ENCODE measurements at regions not wholly inside any gene's neighbourhood (a gene's known extent, or its start where the extent isn't known, plus 50 kb on each side); places are given as distances from the start of the nearest gene placed in this dataset.
"Not testable (repeated sequence)": the region's sequence is repeated elsewhere in the genome, so short reads cannot be mapped to it uniquely, and the experiment has no call there.

- no peak for DNase-seq
These were observed 65.7 kb downstream of the SLITRK5 start for GRCh38 chr13:87736849-87737385.

DNA sequence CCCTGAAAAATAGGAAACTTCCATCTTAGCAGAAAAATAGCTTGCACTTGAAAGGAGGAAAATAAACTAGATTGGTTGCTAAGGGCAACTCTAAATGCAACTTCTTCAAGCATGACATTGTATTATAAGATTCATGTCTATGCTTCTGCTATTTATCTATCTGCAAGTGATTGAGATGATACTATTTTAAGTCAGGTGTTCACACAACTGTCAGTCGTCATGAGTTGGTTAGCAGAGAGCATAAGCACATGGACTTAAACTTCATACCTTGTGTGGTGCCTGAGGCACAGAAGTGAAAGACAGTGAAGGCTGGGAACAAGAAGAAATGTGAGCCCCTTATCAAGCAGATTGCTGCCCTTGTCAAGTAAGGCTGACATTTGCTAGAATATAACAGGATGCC, 82.9 kb downstream of the SLITRK5 start:
- DNase-seq, result no peak

- no peak for DNase-seq
These were observed 98.3 kb downstream of the SLITRK5 start for GRCh38 chr13:87769445-87769844.

DNA sequence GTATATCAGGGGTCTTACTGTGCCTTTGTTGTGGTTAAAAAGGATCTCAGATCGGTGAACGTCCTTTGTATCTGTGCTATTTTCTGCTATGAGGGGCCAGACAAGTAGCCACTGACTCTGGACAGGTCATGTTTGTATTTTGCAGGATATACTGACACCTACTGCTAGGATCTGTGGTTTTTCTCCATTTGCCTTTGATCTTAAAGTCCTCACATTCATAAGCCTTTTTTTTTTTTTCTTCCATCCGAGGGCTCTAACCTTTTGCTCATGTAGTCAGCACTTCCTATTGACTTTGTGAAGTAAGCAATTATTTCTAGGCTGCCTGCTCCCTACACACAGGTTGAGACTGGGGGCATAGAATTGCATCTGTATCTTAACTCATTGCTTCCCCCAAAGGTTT, 106.2 kb downstream of the SLITRK5 start:
- DNase-seq, result no peak

- DNase-seq, result no peak
These were observed 107.0 kb downstream of the SLITRK5 start for GRCh38 chr13:87778128-87778527.

- no peak for DNase-seq
These were observed 108.3 kb downstream of the SLITRK5 start for GRCh38 chr13:87779426-87779825.

- DNase-seq, result no peak
These were observed 112.2 kb downstream of the SLITRK5 start for GRCh38 chr13:87783366-87783765.

DNA sequence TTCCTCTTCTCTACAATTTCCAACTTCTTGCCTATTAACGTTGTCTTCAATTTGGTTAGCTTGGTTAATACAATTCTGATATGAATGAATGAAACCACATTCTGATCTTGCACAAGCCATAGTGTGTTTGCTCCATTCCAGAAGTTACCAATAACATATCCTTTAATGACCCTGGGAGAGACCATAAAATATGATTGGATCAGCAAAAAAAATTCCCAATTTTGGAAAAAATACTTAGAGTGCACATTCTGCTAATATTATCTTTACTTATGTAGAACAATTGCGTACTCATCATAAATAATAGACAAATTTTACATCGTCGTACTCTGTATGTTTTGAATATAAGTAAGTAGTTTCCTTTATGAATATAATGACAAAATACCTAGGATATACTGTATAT, 117.2 kb downstream of the SLITRK5 start:
- no peak for DNase-seq

- no peak for DNase-seq
These were observed 121.7 kb downstream of the SLITRK5 start for GRCh38 chr13:87792878-87793277.

DNA sequence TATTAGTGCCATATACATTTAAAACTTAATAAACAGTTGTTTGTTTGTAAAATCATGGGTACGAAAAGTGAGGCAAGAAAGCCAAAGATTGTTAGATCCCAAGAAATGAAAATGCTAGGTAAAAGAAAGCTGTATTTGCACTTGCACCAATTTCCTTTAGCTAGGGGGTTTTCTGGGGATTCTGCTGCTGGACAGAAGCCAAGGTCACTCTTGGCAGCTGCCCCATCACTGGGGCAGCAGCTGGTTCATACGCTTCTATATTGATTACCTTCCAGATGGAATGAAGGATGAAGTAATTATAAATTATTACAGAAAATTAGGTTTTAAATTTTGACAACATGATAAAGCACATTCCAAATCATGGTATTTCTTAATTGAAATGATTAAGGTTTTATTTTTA, 127.4 kb downstream of the SLITRK5 start:
- peak; percentile 42 for DNase-seq

- no peak for DNase-seq
These were observed 139.2 kb downstream of the SLITRK5 start for GRCh38 chr13:87810391-87810801.

DNA sequence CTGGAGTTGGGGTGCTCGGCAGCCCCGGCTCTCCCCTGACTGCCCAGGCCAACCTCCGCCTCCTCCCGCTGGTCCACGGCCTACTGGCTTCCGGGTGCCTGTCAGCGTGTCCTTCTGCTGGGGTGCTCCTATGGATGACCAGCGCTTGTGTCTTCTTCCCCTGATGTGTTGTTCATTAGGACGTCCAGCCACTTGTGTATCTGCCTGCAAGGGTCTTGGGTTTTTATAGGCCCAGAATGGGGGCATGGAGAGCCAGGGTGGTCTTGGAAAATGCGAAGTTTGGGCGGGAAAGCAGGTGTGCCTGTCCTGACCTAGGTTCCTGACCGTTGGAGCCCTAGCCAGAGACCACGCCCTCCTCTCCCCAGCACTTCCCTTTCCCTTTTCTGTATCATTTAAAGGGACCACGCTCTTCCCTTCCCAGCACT, 139.8 kb downstream of the SLITRK5 start:
- DNase-seq, result no peak

DNA sequence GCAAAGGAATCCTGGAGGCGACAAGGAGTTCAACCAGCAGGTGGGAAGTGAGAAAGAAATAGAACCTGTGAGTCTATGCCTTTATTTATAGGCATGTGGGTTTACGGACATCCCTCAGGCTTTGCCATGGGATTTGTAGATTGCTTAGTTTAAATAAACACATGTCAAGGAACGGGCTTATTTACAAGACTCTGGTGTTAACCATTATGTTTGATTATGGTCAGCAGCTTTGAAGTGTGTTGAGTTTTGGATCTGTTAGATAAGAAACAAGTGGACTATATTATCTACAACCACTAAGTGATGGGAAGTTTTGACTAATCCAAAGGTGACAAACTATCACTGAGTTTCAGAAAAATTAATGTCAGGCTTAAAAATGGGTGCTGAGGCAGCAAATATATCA, 143.2 kb downstream of the SLITRK5 start:
- DNase-seq, result no peak

GRCh38 chr13:87820241-87820640, 149.1 kb downstream of the SLITRK5 start:
- DNase-seq, result peak; percentile 21

DNA sequence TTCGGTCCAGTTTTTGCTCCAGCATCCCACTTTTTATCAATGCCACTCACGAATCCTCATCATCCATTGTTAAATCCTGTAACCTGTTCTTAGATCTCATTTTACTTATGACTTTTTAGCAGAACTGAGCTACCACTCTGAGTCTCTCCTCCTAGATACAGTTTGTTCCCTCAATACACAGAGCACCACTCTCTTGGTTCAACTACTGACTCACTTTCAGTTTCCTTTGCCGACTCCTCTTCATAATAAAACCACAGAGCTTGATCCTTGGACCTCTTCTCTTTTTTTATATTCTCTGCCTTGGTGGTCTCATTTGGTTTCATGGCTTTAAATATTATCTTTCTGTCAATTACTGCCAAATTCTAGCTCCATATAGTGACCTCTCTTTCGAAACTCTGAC, 150.3 kb downstream of the SLITRK5 start:
- DNase-seq, result no peak

GRCh38 chr13:87826301-87826700, 155.1 kb downstream of the SLITRK5 start:
- not testable (repeated sequence) for DNase-seq

DNA sequence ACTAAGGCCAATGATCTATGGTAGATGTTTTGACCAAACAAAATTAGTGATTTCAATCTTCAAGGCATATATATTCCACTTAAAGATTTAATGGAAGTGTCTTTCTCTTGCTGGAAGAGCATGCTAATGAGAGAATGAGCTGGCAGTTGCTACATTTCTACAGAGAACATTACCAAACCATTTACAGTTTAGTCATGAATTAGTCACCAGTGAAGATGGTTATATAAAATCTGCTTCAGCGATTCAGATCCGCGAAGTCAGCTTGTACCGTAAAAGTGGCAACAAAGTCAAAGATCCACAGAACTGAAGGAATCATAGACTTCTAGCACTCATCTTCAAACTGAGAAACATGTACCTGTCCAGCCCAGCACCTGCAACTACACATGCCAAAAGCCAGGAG, 156.3 kb downstream of the SLITRK5 start:
- DNase-seq, result no peak

- DNase-seq, result no peak
These were observed 166.4 kb downstream of the SLITRK5 start for GRCh38 chr13:87837522-87837921.

GRCh38 chr13:87837946-87838345, 166.8 kb downstream of the SLITRK5 start:
- no peak for DNase-seq

DNA sequence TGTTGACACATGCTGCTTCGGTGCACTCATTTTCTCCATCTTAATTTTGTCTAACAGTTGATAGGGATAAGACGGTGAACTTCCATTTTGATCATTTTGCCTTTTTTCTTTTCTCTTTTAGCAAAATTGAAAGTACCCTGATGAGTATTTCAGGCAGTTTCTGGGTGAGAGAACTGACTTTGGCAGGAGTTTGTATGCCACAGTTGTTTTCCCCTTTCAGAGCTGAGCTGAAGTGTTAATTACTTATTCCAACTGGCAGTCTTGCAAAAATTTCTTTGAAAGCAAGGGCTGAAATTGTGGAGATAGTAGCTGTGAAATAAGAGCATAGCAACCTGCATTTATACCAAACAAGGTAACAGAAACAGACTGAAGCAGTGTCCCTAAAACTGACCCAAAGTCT, 180.2 kb downstream of the SLITRK5 start:
- DNase-seq, result no peak

GRCh38 chr13:87855553-87855952, 184.4 kb downstream of the SLITRK5 start:
- no peak for DNase-seq

DNA sequence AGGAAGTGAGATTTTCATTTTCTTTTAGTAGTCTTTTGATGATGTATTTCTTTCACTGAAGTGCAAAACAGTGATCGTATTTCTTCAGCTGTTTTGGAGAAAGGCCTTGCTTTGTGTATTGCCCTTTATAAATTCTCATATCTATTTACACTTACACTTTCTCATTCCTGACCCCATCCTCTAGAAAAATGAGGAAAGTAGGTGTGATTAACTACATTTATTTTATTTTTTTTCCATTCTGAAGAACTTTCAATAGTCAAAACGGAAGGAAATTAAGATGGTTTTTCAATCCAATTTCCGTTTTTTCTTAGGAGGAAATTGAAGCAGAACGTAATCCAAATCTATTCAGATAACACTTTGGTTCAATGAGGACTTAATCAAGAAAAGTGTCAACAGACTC, 188.1 kb downstream of the SLITRK5 start:
- no peak for DNase-seq

DNA sequence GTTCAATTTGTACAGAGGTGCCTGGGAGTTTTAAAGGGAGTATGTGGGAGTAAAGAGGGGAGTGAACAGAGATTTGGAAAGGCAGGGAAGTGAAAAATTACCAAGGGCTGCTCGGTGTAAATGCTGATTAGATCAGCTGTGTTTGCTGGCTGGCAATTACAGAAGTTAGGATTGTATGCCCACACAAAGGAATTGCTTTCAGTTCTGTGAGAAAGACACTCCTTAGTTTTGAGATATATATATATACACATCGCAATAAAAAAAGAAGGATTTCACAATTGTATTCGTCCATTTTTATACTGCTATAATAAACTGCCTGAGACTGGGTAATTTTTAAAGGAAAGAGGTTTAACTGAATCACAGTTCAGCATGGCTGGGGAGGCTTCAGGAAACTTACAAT, 196.3 kb downstream of the SLITRK5 start:
- DNase-seq, result no peak

DNA sequence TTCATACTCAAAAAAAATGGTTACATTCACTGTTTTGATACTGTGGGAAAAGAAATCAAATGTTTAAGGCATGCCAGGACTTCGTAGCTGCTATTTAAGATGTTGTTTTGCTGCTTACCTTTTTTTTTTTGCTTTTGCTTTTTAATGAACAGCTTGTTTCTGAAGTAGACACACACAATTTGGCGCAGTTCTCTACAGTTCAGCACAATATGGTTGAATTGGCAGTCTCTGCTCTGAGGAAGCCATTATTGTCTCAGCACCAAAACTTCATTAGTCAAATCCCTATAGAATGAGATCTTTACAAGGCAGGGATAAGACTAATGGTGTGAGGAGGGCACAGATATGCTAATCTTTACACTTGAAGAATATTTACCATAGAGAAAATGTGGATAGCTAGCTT, 197.6 kb downstream of the SLITRK5 start:
- DNase-seq, result no peak

DNA sequence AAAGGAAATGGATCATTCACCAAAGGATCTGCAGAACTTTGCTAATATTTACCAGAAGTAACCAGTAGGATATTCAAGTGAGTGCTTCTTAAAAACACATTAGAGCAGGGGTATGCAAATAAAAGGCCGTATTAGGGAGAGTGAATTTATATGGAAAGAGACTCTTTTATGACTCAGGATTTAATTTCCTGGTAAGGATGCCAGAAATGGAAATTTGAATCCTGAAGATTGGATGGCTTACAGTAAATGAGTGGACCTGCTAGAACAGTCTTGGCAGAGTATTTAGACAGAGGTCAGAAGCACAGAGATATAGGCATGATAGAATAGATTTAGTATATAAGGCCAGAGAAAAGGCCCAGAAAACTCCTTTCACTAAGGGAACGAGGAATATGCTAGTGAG, 201.6 kb downstream of the SLITRK5 start:
- no peak for DNase-seq

DNA sequence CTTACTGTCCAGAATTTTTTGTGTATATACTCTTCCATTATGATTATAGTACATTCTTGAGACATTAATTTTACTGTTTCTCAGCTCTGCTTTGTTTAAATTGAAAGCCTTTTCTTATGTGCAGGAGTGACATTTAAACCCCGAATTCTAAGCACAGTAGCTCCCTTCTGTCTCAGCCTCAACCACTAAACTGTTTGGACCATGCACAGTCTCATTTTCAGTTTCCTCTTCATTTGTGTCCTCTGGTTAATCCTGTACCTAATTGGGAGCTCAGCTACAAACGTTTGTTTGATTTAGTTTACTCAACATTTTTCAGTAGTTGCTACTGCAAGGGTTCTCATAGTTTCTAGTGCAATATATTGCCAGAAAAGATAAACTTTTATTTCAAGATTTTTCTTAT, 206.3 kb downstream of the SLITRK5 start:
- DNase-seq, result no peak

All from COR-L47 (cell line).